Activated CD4-positive, CD25-positive, alpha-beta regulatory T cell treated with anti-CD3 and anti-CD28 coated beads, Interleukin-2, amount 50 U/mL, for 16 hours (primary cell): ENCODE measurements at regions not wholly inside any gene's neighbourhood (a gene's known extent, or its start where the extent isn't known, plus 50 kb on each side); places are given as distances from the start of the nearest gene placed in this dataset.
"Not testable (repeated sequence)": the region's sequence is repeated elsewhere in the genome, so short reads cannot be mapped to it uniquely, and the experiment has no call there.

Experiments
- DNase-seq: peaks from one replicate; pipeline ENCODE4 v3.0.0-alpha.2; 2020; ENCODE audit warnings: low read depth, low spot score

DNA sequence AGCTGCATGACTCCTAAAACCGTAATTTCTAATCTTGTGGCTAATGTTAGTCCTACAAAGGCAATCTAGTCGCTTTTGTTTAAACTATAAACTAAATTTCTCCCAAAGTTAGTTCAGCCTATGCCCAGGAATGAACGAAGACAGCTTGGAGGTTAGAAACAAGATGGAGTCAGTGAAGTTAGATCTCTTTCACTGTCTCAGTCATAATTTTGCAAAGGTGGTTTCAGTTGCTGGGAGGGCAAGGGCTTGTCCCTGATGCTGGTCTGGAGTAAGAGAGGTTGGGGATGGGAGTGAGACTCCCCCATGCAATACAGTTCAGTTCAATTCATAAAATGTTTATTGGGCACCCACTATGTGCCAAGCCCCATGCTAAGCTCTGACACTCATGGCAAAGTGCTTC is 362.1 kb downstream of the TYW1 start:
- not testable (repeated sequence) for DNase-seq

DNA sequence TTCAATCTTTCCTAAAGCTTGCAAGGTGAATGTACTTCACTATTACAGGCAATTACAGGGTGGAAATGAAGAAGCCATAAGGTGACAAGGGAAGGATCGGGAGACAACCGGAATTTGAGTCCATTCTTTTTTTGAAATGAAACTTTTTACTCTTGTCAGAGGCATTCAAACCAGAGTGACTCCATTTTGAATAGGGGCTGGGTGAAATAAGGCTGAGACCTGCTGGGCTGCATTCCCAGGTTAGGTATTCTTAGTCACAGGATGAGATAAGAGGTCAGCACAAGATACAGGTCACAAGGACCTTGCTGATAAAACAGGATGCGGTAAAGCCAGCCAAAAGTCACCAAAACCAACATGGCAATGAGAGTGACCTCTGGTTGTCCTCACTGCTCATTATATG is 363.3 kb downstream of the TYW1 start:
- DNase-seq = no peak

DNA sequence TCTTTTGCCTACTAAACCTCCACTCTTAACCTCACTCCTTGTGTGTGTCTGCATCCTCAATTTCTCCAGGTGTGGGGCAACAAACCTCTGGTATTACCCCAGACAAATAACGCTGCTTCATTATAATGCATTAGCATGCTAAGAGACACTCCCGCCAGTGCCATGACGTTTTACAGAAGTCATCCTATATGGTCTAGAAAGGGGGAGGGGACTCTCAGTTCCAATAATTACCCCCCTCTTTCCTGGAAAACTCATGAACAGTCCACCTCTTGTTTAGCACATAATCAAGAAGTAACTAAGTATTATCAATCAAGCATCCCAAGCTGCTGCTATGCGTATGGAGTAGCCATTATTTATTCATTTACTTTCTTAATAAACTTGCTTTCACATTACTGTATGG is 364.5 kb downstream of the TYW1 start:
- DNase-seq = no peak

GRCh38 chr7:67364441-67365017 is 367.9 kb downstream of the TYW1 start:
- DNase-seq = no peak

GRCh38 chr7:67371429-67372305 is 375.0 kb downstream of the TYW1 start:
- DNase-seq = peak; percentile 23

DNA sequence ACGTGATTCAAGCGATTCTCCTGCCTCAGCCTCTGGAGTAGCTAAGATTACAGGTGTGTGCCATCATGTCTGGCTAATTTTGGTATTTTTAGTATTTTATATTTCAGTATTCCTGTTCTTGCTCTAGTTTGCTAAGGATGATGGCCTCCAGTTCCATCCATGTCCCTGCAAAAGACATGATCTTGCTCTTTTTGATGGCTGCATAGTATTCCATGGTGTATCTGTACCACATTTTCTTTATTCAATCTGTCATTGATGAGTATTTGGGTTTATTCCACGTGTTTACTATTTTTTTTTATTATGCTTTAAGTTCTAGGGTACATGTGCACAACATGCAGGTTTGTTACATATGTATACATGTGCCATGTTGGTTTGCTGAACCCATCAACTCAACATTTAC is 376.8 kb downstream of the TYW1 start:
- DNase-seq = not testable (repeated sequence)

DNA sequence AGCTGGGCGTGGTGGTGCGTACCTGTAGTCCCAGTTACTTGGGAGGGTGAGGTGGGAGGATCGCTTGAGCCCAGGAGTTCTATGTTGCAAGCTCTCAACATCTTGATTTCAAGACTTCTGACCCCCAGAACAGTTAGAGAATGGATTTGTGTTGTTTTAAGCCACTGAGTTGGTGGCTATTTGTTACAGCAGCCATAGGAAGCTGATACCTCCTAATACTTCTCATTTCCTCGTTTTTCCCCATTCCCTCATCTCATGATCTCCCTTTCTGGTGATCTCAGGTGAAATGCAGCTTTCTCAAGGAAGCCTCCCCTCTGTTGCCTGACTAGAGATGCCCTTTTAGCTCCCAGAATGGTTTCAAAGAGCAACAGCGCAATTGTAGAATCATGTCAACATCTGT is 378.8 kb downstream of the TYW1 start:
- DNase-seq = no peak

- DNase-seq = peak; percentile 18
Observed at GRCh38 chr7:67377939-67378862, 381.6 kb downstream of the TYW1 start.

- DNase-seq = no peak
Observed at GRCh38 chr7:67380326-67380725, 383.7 kb downstream of the TYW1 start.

- DNase-seq = no peak
Observed at GRCh38 chr7:67380858-67381257, 384.2 kb downstream of the TYW1 start.

- no peak for DNase-seq
Observed at GRCh38 chr7:67387851-67388250, 391.2 kb downstream of the TYW1 start.

DNA sequence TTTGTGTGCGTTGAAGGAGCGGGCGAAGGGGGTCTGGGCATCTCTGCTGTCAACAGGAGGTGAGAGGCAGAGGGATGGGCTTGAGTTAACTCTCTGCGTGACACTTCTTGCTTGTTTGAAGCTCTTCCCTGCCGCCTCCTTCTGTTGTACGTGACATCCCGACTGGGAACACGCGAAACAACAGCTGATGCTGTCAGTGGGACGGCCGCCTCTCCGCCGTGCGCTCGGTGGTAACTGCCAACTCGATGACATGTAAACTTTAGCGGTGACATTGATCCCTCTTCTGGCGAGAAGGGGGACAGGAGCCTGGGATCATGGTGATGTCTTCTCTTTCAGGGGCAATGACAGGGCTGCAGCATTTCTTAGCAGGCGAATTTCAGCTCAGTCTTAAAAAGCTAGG is 394.5 kb downstream of the TYW1 start:
- DNase-seq = no peak

DNA sequence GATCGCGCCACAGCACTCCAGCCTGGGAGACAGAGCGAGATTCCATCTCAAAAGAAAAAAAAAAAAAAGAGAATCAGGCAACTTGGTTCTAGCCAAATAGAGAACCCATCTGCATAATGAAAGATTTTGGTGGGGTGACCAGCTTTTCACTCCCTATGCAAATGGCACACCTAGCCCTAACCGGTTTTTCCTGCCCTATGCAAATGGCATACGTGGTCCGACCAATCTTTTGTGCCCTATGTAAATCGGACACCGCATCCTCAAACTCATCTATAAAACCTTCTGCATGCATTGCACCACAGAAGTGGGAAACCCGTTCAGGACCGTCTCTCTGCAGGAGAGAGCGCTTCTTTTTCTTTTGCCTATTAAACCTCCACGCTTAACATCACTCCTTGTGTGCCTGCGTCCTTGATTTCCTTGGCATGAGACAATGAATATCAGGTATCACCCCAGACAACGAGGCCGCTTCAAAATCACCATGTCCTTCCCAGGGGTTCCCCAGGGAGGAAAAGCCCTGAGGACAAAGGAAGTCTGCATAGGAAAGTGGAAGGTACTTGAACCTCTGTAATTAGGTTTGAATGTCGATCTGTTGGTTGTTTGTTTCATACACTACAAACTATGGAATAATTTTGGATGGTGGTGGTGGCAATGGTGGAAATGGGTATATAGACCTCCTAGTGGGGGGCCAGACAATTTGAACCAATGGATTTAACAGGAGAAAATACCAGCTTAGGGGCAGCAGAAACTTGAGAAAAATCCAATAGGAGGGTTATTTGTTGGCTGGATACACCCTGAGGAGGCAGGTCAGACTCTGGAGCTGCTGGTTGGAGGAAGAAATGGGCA is 396.2 kb downstream of the TYW1 start:
- DNase-seq = no peak

- no peak for DNase-seq
Observed at GRCh38 chr7:67393903-67394302, 397.3 kb downstream of the TYW1 start.

- DNase-seq = no peak
Observed at GRCh38 chr7:67398916-67399315, 402.3 kb downstream of the TYW1 start.

GRCh38 chr7:67401492-67401891 is 404.9 kb downstream of the TYW1 start:
- no peak for DNase-seq

DNA sequence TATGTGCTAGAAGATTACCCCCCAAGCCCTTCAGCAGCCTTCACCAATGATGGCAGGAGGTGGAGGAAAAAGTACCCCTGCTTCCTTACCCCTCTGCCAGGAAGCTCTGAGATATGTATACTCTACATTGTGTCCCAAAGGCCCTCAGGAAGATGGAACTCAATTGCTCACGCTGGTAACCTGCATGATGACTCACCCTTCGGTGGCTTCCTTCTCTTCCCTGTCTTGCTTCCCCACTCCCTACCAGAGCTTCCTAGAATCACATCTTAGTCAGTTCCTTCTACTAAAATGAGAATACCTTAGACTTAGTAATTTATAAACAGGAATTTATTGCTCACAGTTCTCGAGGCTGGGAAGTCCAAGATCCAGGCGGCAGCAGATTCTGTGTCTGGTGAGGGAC is 405.6 kb downstream of the TYW1 start:
- DNase-seq = no peak

GRCh38 chr7:67406976-67407375 is 410.3 kb downstream of the TYW1 start:
- no peak for DNase-seq

DNA sequence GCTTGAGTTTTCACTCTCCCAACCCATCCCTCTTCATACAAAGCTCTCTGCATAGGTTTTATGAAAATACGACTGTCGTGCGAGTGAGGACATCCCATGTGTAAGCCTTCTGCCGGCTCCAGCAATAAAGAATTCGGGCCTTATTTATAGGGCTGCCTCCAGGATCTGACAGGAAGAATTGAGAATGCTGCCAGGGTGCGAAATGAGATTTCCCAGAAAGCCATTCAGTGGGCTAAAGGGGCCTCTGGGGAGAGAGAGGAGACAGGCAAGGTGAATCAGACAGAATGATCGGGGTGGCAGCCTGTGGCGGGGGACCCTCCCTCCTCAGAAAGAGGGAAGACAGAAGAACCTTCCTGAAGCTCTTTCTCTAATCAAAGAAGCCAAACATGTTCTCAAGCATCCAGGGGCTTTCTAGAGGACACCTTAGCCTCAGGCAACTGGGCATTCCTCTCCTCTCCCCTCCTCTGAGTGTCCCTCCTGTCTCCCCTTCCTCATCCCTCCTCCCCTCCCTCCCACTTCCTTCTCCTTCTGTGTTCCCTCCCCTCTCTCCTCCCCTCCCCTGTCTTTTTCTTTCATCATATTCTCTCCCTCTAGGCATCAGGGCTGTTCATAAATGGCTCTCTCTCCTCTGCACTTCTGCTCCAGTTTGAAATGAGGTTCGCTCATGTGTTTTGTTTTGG is 410.9 kb downstream of the TYW1 start:
- no peak for DNase-seq

DNA sequence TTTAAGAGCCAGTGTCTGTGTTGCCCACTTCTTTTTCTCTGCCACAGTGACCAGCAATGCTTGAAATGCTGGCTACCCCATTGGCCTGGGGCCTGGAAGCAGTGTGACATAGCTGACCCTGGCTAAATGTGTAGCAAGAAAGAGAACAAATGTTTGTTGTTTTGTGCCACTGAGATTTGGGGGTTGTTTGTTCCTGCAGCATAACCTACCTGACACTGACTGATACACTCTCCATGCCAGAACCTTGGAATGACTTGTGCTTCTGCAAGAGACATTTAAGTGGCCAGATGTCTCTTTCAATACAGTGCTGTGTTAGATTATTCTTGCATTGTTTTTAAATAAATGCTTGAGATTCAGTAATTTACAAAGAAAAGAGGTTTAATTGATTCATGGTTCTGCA is 411.5 kb downstream of the TYW1 start:
- no peak for DNase-seq

DNA sequence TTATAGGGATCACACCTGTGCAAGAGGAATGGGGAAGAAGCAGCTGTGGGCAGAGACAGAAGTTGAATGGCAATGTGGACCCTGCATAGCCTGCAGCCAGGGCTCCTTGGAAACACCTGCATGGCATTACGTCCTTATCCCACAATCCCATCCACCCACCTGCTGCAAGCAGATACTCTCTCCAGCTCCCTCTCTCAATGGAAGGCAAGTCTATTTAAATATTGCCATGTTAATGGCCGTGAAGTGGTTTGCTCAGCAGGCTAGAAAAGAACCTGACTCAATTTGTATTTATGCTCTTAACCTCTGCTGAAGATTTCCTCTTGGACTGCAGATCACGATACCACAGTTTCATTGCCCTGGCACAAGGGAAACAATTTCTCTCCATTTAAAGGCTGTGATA is 417.0 kb downstream of the TYW1 start:
- DNase-seq = no peak
